ENCODE measurements at regions not wholly inside any gene's neighbourhood (a gene's known extent, or its start where the extent isn't known, plus 50 kb on each side); places are given as distances from the start of the nearest gene placed in this dataset.
"Not testable (repeated sequence)": the region's sequence is repeated elsewhere in the genome, so short reads cannot be mapped to it uniquely, and the experiment has no call there.

DNA sequence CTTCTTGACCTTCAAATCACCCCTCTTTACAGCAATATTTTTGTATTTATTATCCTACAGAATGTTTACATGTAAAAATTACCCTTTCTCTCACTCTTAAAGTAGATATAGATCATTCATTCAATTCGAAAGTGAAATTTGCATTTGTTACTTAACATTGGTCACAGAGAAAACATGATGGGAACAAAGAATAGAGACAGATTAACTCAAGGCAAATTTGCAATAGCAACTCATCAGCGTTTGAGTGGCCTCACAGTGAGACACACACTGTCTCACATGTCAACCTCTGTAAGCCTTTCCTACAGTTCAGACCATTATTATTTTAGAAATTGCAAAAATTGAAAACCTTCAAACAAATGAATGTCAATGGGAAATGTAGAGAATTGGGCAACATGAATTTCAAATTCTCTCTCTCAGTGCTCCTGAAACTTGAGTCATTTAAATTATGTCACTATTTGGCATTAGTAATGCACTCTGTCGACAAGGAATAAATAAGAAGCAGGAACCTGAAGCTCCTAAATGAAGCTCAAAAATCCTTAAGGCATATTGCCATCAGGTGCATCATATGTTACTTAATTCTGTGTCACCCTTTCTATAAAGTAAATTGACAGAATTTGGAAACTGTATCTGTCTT lies 148.3 kb upstream of the ANXA10 start:
- no peak for DNase-seq

DNA sequence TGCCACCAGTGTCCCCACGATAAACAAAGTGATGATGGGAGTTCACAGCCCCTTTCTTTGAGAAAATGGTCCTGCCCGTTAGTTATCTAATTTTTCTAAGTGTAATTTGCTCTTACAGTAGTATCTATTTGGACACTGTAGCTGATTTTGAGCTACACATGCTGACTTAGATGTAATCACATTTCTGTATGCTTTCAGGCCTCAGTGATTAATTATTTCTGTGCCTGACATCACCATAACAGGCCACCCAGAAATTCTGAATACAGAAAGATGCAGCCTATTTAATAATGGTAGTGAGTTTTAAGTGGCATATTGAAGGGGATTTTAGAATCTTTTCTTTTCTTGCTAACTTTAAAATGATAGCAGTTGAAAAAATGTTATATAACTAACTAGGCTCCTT lies 147.6 kb upstream of the ANXA10 start:
- DNase-seq, result no peak

GRCh38 chr4:167955006-167955405 lies 137.3 kb upstream of the ANXA10 start:
- DNase-seq, result peak; percentile 21

DNA sequence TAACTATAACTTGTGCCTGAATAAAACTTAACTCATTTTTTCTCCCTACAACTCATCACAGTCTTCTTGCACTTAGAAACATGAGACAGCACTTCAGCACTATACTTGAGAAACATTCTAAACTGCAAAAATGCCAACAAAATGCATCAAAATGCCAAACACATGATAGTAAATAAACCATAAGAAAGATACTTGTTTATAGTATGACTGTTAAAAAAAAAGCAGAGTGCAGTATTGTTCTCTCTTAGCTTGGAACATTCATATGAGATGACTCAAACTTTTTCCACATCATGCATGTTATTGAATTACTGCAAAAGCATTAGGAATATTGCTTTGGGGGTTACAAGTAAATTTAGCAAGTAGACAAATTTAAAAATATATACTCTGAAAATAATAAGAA lies 135.7 kb upstream of the ANXA10 start:
- peak; percentile 20 for DNase-seq

GRCh38 chr4:167964766-167965373 lies 127.5 kb upstream of the ANXA10 start:
- DNase-seq, result no peak

GRCh38 chr4:167966143-167966542 lies 126.2 kb upstream of the ANXA10 start:
- DNase-seq, result no peak

DNA sequence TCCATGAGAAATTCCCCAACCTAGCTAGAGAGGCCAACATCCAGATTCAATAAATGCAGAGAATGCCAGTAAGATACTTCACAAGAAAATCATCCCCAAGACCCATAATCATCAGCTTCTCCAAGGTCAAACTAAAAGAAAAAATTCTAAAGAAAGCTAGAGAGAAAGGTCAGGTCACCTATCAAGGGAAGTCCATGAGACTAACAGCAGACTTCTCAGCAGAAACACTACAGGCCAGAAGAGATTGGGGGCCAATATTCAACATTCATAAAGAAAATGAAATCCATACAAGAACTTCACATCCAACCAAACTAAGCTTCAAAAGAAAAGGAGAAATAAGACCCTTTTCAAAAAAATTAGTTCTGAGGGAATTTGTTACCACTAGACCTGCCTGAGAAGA lies 118.8 kb upstream of the ANXA10 start:
- no peak for DNase-seq

DNA sequence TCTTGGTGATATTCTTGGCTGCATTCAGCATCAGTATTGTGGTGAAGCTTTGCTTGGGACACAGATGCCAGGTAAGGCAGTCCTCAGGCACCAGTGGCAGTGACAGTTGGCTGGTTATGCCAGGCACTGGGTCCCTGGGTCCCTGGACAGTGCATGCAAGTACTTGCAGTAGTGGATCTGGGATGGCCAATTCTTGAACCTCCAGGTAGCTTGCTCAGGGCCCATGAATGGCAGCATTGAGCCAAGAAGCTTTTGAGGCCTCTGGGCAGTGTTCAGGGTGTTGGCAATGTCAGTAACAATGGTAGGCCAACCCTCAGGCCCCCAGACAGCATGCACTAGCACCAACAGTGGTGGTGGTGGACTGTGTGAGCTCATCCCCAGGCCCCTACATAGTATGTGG lies 106.8 kb upstream of the ANXA10 start:
- no peak for DNase-seq

GRCh38 chr4:167986044-167986443 lies 106.3 kb upstream of the ANXA10 start:
- DNase-seq, result no peak

DNA sequence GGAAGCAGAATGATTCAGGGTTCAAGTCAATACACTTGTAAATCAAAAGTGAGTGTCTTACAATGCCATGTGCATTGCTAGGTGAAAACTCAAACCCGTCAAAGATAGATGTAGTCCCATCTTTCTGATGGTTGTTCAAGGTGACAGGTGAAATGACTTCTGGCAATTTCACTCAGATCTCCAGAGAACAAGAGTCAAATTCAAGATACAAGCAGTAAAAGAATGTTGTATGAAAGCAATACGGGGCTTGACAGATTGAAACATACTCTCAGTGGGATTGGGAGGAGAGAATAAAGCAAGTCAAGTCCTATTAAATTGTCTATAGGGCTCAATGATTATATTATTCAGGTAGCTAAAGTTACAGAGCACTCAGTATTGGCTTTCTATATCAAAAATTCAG lies 105.1 kb upstream of the ANXA10 start:
- DNase-seq, result no peak

DNA sequence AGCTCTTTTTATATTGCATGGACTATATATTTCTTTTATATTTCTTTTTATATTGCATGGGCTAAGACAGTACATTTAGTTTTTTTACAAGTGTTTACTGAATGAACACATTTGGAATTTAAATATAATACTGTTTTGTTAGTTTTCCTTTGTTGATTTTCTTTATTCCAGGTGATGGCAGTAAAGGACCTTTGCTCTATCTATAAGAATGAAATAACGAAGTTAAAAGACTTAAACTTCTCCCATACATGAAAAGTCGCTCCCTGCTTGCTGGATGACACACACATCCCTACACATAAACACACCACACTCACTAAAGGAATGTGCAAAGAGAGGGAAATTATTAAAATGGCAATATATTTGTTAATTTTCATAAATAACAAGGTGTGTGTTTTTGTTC lies 102.5 kb upstream of the ANXA10 start:
- DNase-seq, result no peak

GRCh38 chr4:168008112-168008511 lies 84.2 kb upstream of the ANXA10 start:
- DNase-seq, result not testable (repeated sequence)

GRCh38 chr4:168019019-168019651 lies 73.2 kb upstream of the ANXA10 start:
- DNase-seq, result peak; percentile 72

DNA sequence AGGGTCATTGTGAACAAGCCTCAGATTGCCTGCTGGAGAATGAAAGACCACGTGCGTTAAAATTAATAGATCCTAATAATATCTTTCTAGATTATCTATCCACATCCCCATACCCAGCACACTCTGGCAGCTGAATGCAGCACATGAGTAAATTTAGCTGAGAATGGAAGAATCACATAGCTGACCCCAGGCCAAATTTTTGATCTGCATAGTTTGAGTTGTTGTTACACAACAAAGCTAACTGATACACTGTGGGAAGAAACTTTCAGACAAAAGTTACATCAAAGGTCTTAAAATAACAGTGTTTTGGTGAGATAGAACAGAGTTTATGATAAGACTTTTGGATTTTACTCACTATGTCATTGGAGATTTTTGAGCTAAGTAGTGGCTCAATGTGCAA lies 72.4 kb upstream of the ANXA10 start:
- DNase-seq, result peak; percentile 14

DNA sequence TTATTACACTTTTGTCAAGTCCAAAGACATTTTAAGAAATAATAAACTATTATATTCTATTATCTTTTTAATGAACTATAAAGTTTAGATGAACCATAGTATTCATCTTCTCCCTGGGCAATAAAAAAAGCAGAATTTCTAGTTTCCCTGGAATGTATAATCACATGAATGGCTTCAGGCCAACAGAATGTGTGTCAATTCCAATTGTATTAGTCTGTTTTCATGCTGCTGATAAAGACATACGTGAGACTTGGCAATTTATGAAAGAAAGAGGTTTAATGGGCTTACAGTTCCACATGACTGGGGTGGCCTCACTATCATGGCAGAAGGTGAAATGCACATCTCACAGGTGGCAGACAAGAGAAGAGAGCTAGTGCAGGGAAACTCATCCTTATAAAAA lies 70.7 kb upstream of the ANXA10 start:
- peak; percentile 64 for DNase-seq

DNA sequence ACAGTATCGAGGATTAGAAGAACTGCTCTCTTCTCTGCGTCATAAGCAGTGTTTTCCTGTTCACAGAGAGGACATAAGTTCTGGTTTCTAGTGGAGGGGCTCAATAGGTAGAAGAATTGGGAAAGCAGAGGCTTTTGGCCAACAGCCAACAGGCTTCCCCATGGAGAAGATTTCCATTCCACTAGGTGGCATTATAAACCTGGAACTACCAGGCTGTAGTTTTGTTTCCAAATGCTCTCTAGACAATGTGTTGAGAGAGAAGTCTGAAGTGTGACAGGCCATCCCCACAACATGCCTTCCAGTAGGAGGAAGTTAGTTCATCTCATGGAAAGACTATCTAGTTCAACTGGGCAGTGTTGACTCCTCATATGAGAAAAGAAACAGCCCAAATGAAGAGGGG lies 63.8 kb upstream of the ANXA10 start:
- DNase-seq, result peak; percentile 29

- DNase-seq, result peak; percentile 53
Observed at GRCh38 chr4:168028970-168029597, 63.3 kb upstream of the ANXA10 start.

- no peak for DNase-seq
Observed at GRCh38 chr4:168037676-168038075, 54.7 kb upstream of the ANXA10 start.

- DNase-seq, result no peak
Observed at GRCh38 chr4:168039593-168039992, 52.7 kb upstream of the ANXA10 start.

All from fibroblast of skin of scalp (primary cell).